NOMO-1 treated with DMSO at 0.1 percent for 48 hours (cell line): ENCODE measurements at regions not wholly inside any gene's neighbourhood (a gene's known extent, or its start where the extent isn't known, plus 50 kb on each side); places are given as distances from the start of the nearest gene placed in this dataset.

ENCODE experiments used
- DNase-seq: peaks from one replicate; lab custom pipeline; 2025; ENCODE audit not compliant: unreplicated experiment; lab: John Stamatoyannopoulos, UW

GRCh38 chr3:10583798-10584708 is 78.7 kb upstream of the ATP2B2 start:
- no peak for DNase-seq

GRCh38 chr3:10585945-10586344 is 80.6 kb upstream of the ATP2B2 start:
- DNase-seq = no peak

- DNase-seq = peak; percentile 82
Measured at GRCh38 chr3:10594915-10595314, 89.5 kb upstream of the ATP2B2 start.

GRCh38 chr3:10596746-10597448 is 91.5 kb upstream of the ATP2B2 start:
- DNase-seq = no peak

- DNase-seq = no peak
Measured at GRCh38 chr3:10597733-10598132, 92.3 kb upstream of the ATP2B2 start.

- DNase-seq = no peak
Measured at GRCh38 chr3:10599017-10599416, 93.6 kb upstream of the ATP2B2 start.

GRCh38 chr3:10599444-10599843 is 94.1 kb upstream of the ATP2B2 start:
- DNase-seq = no peak

GRCh38 chr3:10600296-10600714 is 94.9 kb upstream of the ATP2B2 start:
- no peak for DNase-seq

GRCh38 chr3:10600726-10601125 is 95.3 kb upstream of the ATP2B2 start:
- no peak for DNase-seq

GRCh38 chr3:10601151-10601856 is 95.9 kb upstream of the ATP2B2 start:
- no peak for DNase-seq

GRCh38 chr3:10601857-10602230 is 96.5 kb upstream of the ATP2B2 start:
- DNase-seq = no peak

GRCh38 chr3:10602271-10602670 is 96.9 kb upstream of the ATP2B2 start:
- no peak for DNase-seq

- peak; percentile 74 for DNase-seq
Measured at GRCh38 chr3:10602769-10603768, 97.7 kb upstream of the ATP2B2 start.

GRCh38 chr3:10609134-10609533 is 103.7 kb upstream of the ATP2B2 start:
- DNase-seq = no peak

- no peak for DNase-seq
Measured at GRCh38 chr3:10614168-10614567, 108.8 kb upstream of the ATP2B2 start.

GRCh38 chr3:10615715-10616114 is 110.3 kb upstream of the ATP2B2 start:
- DNase-seq = no peak

GRCh38 chr3:10616321-10616720 is 110.9 kb upstream of the ATP2B2 start:
- DNase-seq = no peak

GRCh38 chr3:10619989-10620832 is 114.8 kb upstream of the ATP2B2 start:
- DNase-seq = no peak

GRCh38 chr3:10620833-10621082 is 115.4 kb upstream of the ATP2B2 start:
- DNase-seq = no peak
